ENCODE measurements at regions not wholly inside any gene's neighbourhood (a gene's known extent, or its start where the extent isn't known, plus 50 kb on each side); places are given as distances from the start of the nearest gene placed in this dataset.

DNA sequence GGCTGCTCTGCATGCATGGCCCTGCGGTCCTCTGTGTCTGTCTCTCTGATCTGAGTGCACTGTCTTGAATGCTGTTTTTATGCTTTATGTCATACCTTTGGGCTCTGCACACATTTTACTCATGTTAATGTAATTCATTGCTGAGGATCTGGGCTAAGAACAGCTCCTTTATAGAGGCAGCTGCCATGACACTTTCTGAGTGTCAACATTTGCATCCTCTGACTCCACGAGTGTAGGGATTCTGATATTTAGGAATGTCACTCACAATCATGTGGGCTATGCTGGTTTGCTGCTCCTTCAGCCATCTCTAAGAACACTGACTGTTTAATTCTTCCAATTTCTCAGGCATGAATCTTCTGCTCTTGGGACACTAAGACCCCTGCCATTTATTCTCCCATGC, 192.2 kb upstream of the CPEB2 start:
- TF ChIP-seq GATA2 (IDR thresholded peaks at IDR 0.05; ENCODE audit: low read depth, low read length) (no peak), GATA3 (IDR thresholded peaks at IDR 0.05; ENCODE audit: low read depth, low read length) (no peak)

Measured in SH-SY5Y (cell line).